ENCODE measurements at regions not wholly inside any gene's neighbourhood (a gene's known extent, or its start where the extent isn't known, plus 50 kb on each side); places are given as distances from the start of the nearest gene placed in this dataset.

GRCh38 chr4:123014038-123014437 is 91.6 kb upstream of the NUDT6 start:
- no peak for DNase-seq (ENCODE audit: low read depth)
- no peak overlapping the region for H3K4me3 ChIP-seq (ENCODE audit: low read length)
- no peak for TF ChIP-seq CTCF (IDR thresholded peaks at IDR 0.05; ENCODE audit: insufficient read depth, low read depth, low read length, missing control alignments)

- no peak overlapping the region for H3K4me3 ChIP-seq (ENCODE audit: low read length)
Measured at GRCh38 chr4:123017078-123017477, 94.7 kb upstream of the NUDT6 start.

GRCh38 chr4:123017636-123018395 is 95.4 kb upstream of the NUDT6 start:
- TF ChIP-seq CTCF (IDR thresholded peaks at IDR 0.05; ENCODE audit: insufficient read depth, low read depth, low read length, missing control alignments), result no peak
- no peak overlapping the region for H3K4me3 ChIP-seq (ENCODE audit: low read length)
- DNase-seq (ENCODE audit: low read depth), result peak; percentile 34

More at GRCh38 chr4:123017078-123017477, 94.7 kb upstream of the NUDT6 start:
- no peak for TF ChIP-seq CTCF (IDR thresholded peaks at IDR 0.05; ENCODE audit: insufficient read depth, low read depth, low read length, missing control alignments)
- DNase-seq (ENCODE audit: low read depth), result no peak

GRCh38 chr4:123018396-123018775 is 96.0 kb upstream of the NUDT6 start:
- H3K4me3 ChIP-seq (ENCODE audit: low read length), result no peak overlapping the region
- DNase-seq (ENCODE audit: low read depth), result no peak
- TF ChIP-seq CTCF (IDR thresholded peaks at IDR 0.05; ENCODE audit: insufficient read depth, low read depth, low read length, missing control alignments), result no peak

GRCh38 chr4:123020285-123020684 is 97.9 kb upstream of the NUDT6 start:
- TF ChIP-seq CTCF (IDR thresholded peaks at IDR 0.05; ENCODE audit: insufficient read depth, low read depth, low read length, missing control alignments), result no peak
- no peak for DNase-seq (ENCODE audit: low read depth)

GRCh38 chr4:123023647-123024046 is 101.2 kb upstream of the NUDT6 start:
- no peak for DNase-seq (ENCODE audit: low read depth)
- no peak overlapping the region for H3K4me3 ChIP-seq (ENCODE audit: low read length)
- no peak for TF ChIP-seq CTCF (IDR thresholded peaks at IDR 0.05; ENCODE audit: insufficient read depth, low read depth, low read length, missing control alignments)

More at GRCh38 chr4:123020285-123020684, 97.9 kb upstream of the NUDT6 start:
- no peak overlapping the region for H3K4me3 ChIP-seq (ENCODE audit: low read length)

GRCh38 chr4:123024710-123025109 is 102.3 kb upstream of the NUDT6 start:
- no peak for DNase-seq (ENCODE audit: low read depth)
- no peak for TF ChIP-seq CTCF (IDR thresholded peaks at IDR 0.05; ENCODE audit: insufficient read depth, low read depth, low read length, missing control alignments)
- H3K4me3 ChIP-seq (ENCODE audit: low read length), result no peak overlapping the region

All from epithelial cell of esophagus (primary cell).